Ishikawa (cell line): ENCODE measurements at regions not wholly inside any gene's neighbourhood (a gene's known extent, or its start where the extent isn't known, plus 50 kb on each side); places are given as distances from the start of the nearest gene placed in this dataset.

ENCODE experiments used
- CREB1 ChIP-seq: IDR thresholded peaks from 2 replicates; pipeline ENCODE4 v1.6.1; 2012; ENCODE audit warnings: low read depth
- EGR1 ChIP-seq: IDR thresholded peaks from 2 replicates; pipeline ENCODE4 v1.6.1; 2012
- EP300 ChIP-seq: IDR thresholded peaks from 2 replicates; pipeline ENCODE4 v1.6.1; 2012; ENCODE audit warnings: borderline replicate concordance
- FOXM1 ChIP-seq: IDR thresholded peaks from 2 replicates; pipeline ENCODE4 v1.6.1; 2012; ENCODE audit warnings: low read depth, borderline replicate concordance
- MAX ChIP-seq: IDR thresholded peaks from 2 replicates; pipeline ENCODE4 v1.6.1; 2012
- NFIC ChIP-seq: IDR thresholded peaks from 2 replicates; pipeline ENCODE4 v1.6.1; 2012
- RAD21 ChIP-seq: IDR thresholded peaks from 2 replicates; pipeline ENCODE4 v1.6.1; 2012; ENCODE audit warnings: low read depth
- REST ChIP-seq: IDR thresholded peaks from 2 replicates; pipeline ENCODE4 v1.6.1; 2012; ENCODE audit warnings: low read depth, mild to moderate bottlenecking
- TAF1 ChIP-seq: IDR thresholded peaks from 2 replicates; pipeline ENCODE4 v1.6.1; 2012; ENCODE audit warnings: low read depth, mild to moderate bottlenecking
- TCF12 ChIP-seq: IDR thresholded peaks from 2 replicates; pipeline ENCODE4 v1.6.1; 2012; ENCODE audit warnings: low read depth
- TEAD4 ChIP-seq: IDR thresholded peaks from 2 replicates; pipeline ENCODE4 v1.6.1; 2012
- YY1 ChIP-seq: IDR thresholded peaks from 2 replicates; pipeline ENCODE4 v1.6.1; 2012; ENCODE audit warnings: low read depth

GRCh38 chr14:104343690-104344640, 205.6 kb downstream of the KIF26A start:
- TF ChIP-seq TCF12, result no peak
- no peak for TF ChIP-seq MAX
- no peak for TF ChIP-seq EP300
- TF ChIP-seq TAF1, result no peak
- TF ChIP-seq YY1, result no peak
- no peak for TF ChIP-seq CREB1
- TF ChIP-seq FOXM1, result no peak
- TF ChIP-seq NFIC, result no peak
- no peak for TF ChIP-seq TEAD4
- TF ChIP-seq RAD21, result no peak
- no peak for TF ChIP-seq EGR1
- TF ChIP-seq REST, result no peak
